ENCODE measurements at regions not wholly inside any gene's neighbourhood (a gene's known extent, or its start where the extent isn't known, plus 50 kb on each side); places are given as distances from the start of the nearest gene placed in this dataset.
"Not testable (repeated sequence)": the region's sequence is repeated elsewhere in the genome, so short reads cannot be mapped to it uniquely, and the experiment has no call there.

GRCh38 chr3:198096015-198096414 is 136.0 kb downstream of the LMLN start:
- DNase-seq, result no peak

- no peak for DNase-seq
These were observed 137.0 kb downstream of the LMLN start for GRCh38 chr3:198097048-198097447.

GRCh38 chr3:198098661-198099081 is 138.7 kb downstream of the LMLN start:
- not testable (repeated sequence) for DNase-seq

GRCh38 chr3:198103070-198103469 is 143.1 kb downstream of the LMLN start:
- DNase-seq, result not testable (repeated sequence)

- no peak for DNase-seq
These were observed 146.2 kb downstream of the LMLN start for GRCh38 chr3:198106265-198106664.

GRCh38 chr3:198107840-198108734 is 148.1 kb downstream of the LMLN start:
- DNase-seq, result no peak

GRCh38 chr3:198109883-198110282 is 149.9 kb downstream of the LMLN start:
- DNase-seq, result no peak

GRCh38 chr3:198112031-198112430 is 152.0 kb downstream of the LMLN start:
- DNase-seq, result no peak

GRCh38 chr3:198113206-198114053 is 153.4 kb downstream of the LMLN start:
- no peak for DNase-seq

GRCh38 chr3:198114516-198114915 is 154.5 kb downstream of the LMLN start:
- not testable (repeated sequence) for DNase-seq

GRCh38 chr3:198122184-198122583 is 162.2 kb downstream of the LMLN start:
- not testable (repeated sequence) for DNase-seq

- not testable (repeated sequence) for DNase-seq
These were observed 177.2 kb downstream of the LMLN start for GRCh38 chr3:198137038-198137835.

GRCh38 chr3:198138205-198138604 is 178.2 kb downstream of the LMLN start:
- DNase-seq, result not testable (repeated sequence)

- DNase-seq, result not testable (repeated sequence)
These were observed 179.0 kb downstream of the LMLN start for GRCh38 chr3:198139037-198139436.

- not testable (repeated sequence) for DNase-seq
These were observed 179.6 kb downstream of the LMLN start for GRCh38 chr3:198139513-198140167.

- not testable (repeated sequence) for DNase-seq
These were observed 183.5 kb downstream of the LMLN start for GRCh38 chr3:198143300-198144137.

- DNase-seq, result not testable (repeated sequence)
These were observed 185.3 kb downstream of the LMLN start for GRCh38 chr3:198145231-198145784.

- not testable (repeated sequence) for DNase-seq
These were observed 186.1 kb downstream of the LMLN start for GRCh38 chr3:198146070-198146469.

GRCh38 chr3:198146559-198147164 is 186.6 kb downstream of the LMLN start:
- not testable (repeated sequence) for DNase-seq

- not testable (repeated sequence) for DNase-seq
These were observed 187.2 kb downstream of the LMLN start for GRCh38 chr3:198147213-198147612.
